PC-3 (cell line): ENCODE measurements at regions not wholly inside any gene's neighbourhood (a gene's known extent, or its start where the extent isn't known, plus 50 kb on each side); places are given as distances from the start of the nearest gene placed in this dataset.

ENCODE experiments used
- ATAC-seq: fragments of 200-7000 bp; cut with Tn5 transposase; 2 replicates; pipeline ENCODE4 v1.9.1; 2020; ENCODE audit warnings: mild to moderate bottlenecking, moderate library complexity
- BruUV-seq: library from RNA; stranded (reverse); fragments of 400-500 nt; replicated peaks from 2 replicates; lab custom pipeline; 2021; lab: Mats Ljungman, UMichigan
- CTCF ChIA-PET: fragments of 300-600 bp; sonication (Branson Sonifier 250); formaldehyde crosslinking; loops from one replicate; lab custom pipeline; 2022; ENCODE audit warnings: antibody characterized with exemption; lab: Charles Lee
- POLR2A ChIA-PET: fragments of 300-600 bp; sonication (Branson Sonifier 250); formaldehyde crosslinking; loops from one replicate; lab custom pipeline; 2022; ENCODE audit warnings: antibody characterized with exemption; ENCODE audit not compliant: unreplicated experiment; lab: Charles Lee
- DNase-seq: peaks from one replicate; pipeline ENCODE4 v3.0.0-alpha.2; 2015
- H2AFZ ChIP-seq: fragments of 300-600 bp; sonication (generic); 2 replicates; pipeline ENCODE4 v1.6.0; 2016; ENCODE audit warnings: antibody characterized with exemption, low read length
- H3F3A ChIP-seq: fragments of 300-600 bp; sonication (generic); one replicate; pipeline ENCODE4 v1.6.0; 2017; ENCODE audit warnings: antibody characterized with exemption, low read length, control low read depth, mild to moderate bottlenecking; ENCODE audit not compliant: unreplicated experiment
- H3K27ac ChIP-seq: fragments of 300-600 bp; sonication (generic); 2 replicates; pipeline ENCODE4 v1.5.1; 2016; ENCODE audit warnings: mild to moderate bottlenecking, low read length
- H3K27me3 ChIP-seq: fragments of 300-600 bp; sonication (generic); 2 replicates; pipeline ENCODE4 v1.6.1; 2016; ENCODE audit warnings: low read length, mixed read lengths
- H3K36me3 ChIP-seq: fragments of 300-600 bp; sonication (generic); 2 replicates; pipeline ENCODE4 v1.6.1; 2016; ENCODE audit warnings: low read depth, mixed run types, low read length, mixed read lengths
- H3K4me1 ChIP-seq: fragments of 300-600 bp; sonication (generic); 2 replicates; pipeline ENCODE4 v1.5.1; 2016; ENCODE audit warnings: low read length; ENCODE audit not compliant: insufficient read depth
- H3K4me2 ChIP-seq: fragments of 300-600 bp; sonication (generic); 2 replicates; pipeline ENCODE4 v1.6.0; 2016; ENCODE audit warnings: low read length
- H3K4me3 ChIP-seq: fragments of 300-600 bp; sonication (generic); 2 replicates; pipeline ENCODE4 v1.5.1; 2016; ENCODE audit warnings: mild to moderate bottlenecking, low read length, mixed read lengths
- H3K79me2 ChIP-seq: fragments of 300-600 bp; sonication (generic); 2 replicates; pipeline ENCODE4 v1.6.1; 2017; ENCODE audit warnings: low read length, mixed read lengths
- H3K9ac ChIP-seq: fragments of 300-600 bp; sonication (generic); 2 replicates; pipeline ENCODE4 v1.6.0; 2016; ENCODE audit warnings: mild to moderate bottlenecking, low read length
- H3K9me2 ChIP-seq: fragments of 300-600 bp; sonication (generic); replicated peaks from 2 replicates; pipeline ENCODE4 v1.6.1; 2016; ENCODE audit warnings: mixed run types, low read length, mixed read lengths
- H3K9me3 ChIP-seq: fragments of 300-600 bp; sonication (generic); 2 replicates; pipeline ENCODE4 v1.6.1; 2016; ENCODE audit warnings: low read length, mixed read lengths
- H4K20me1 ChIP-seq: fragments of 300-600 bp; sonication (generic); 2 replicates; pipeline ENCODE4 v1.6.1; 2016; ENCODE audit warnings: low read length, mixed read lengths
- CTCF ChIP-seq: fragments of 300-600 bp; sonication (generic); conservative IDR thresholded peaks from 2 replicates; pipeline ENCODE4 v1.5.1; 2017; ENCODE audit warnings: antibody characterized with exemption, low read depth, mild to moderate bottlenecking, low read length
- EZH2 ChIP-seq: fragments of 300-600 bp; sonication (generic); IDR thresholded peaks from one replicate; pipeline ENCODE4 v1.6.1; 2017; ENCODE audit warnings: antibody characterized with exemption, mild to moderate bottlenecking, low read length; ENCODE audit not compliant: unreplicated experiment
- EZH2phosphoT487 ChIP-seq: fragments of 300-600 bp; sonication (generic); IDR thresholded peaks from 2 replicates; pipeline ENCODE4 v1.6.1; 2018; ENCODE audit warnings: mild to moderate bottlenecking, antibody characterized with exemption, low read length, borderline replicate concordance
- intact Hi-C: fragments of 100-400 bp; cut with micrococcal nuclease; formaldehyde crosslinking; loops from 2 replicates; pipeline ENCODE4 v1.9.0; 2023

- intact Hi-C loops, result no loop called here
- Histone ChIP-seq H3K4me2 (no peak overlapping the region), H3K9ac (no peak overlapping the region), H3F3A (no peaks in the 10 kb centered on the region), H3K9me3 (no peaks in the 10 kb centered on the region), H4K20me1 (no peaks in the 10 kb centered on the region), H2AFZ (no peak overlapping the region), H3K4me1 (no peaks in the 10 kb centered on the region), H3K36me3 (no peaks in the 10 kb centered on the region), H3K9me2 (no peaks in the 10 kb centered on the region), H3K27me3 (0 out of 2 replicates have a peak, but pooled peaks cover 4% of the 10 kb centered on the region), H3K4me3 (no peak overlapping the region), H3K79me2 (no peaks in the 10 kb centered on the region), H3K27ac (no peak overlapping the region)
- ChIA-PET CTCF (no interaction called here), POLR2A (no interaction called here)
- TF ChIP-seq EZH2phosphoT487 (no peak), CTCF (no peak)
- ATAC-seq (no peak), DNase-seq (no peak)
- no TSS peak for BruUV-seq
Measured at GRCh38 chr22:27217154-27217553, 559.8 kb downstream of the MIAT start.

DNA sequence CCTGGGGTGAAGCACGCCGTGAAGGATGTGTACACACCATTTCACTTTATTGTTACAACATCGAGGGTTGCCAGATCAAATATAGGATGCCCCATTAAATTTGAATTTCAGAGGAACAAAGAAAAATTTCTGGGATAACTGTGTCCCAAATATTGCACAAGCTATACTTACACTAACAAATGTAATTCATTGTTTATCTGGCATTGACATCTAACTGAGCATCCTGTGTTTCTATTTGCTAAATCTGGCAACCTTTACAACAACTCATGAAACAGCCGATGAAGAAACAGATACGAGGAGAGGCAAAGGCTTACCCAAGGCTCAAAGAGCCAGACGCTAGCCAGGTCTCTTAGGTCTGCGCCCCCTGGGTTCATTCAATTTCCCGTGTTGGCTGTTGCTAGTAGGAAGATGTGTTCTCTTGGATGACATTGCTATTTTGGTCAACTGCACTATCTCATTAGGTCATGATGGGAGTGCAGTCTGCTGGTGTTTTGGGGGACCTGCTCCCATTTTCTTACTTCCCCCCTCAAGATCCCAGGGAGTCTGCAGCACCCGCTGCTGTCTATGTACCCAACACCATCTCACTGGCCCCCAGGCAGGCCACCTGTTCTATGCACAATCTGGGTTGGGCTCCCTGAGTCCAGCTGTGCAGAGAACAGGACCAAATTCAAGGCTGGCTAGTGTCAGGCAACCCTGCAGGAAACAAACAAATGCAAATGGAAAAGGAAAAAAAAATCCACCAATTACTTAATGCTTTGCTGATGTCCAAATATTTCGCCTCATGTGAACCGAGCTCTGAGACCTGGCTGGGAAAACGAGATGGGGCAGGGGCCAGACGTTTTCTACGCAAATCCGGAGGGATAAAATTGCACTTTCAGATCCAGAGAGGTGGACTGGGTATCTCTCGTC is 560.9 kb downstream of the MIAT start:
- Histone ChIP-seq H3K9me2 (no peaks in the 10 kb centered on the region), H3K9ac (no peak overlapping the region), H3K79me2 (no peaks in the 10 kb centered on the region), H3K4me2 (no peak overlapping the region), H3K4me3 (no peak overlapping the region), H4K20me1 (no peaks in the 10 kb centered on the region), H3K4me1 (no peaks in the 10 kb centered on the region), H3K27me3 (no peaks in the 10 kb centered on the region), H3F3A (no peaks in the 10 kb centered on the region), H3K9me3 (no peaks in the 10 kb centered on the region), H3K36me3 (no peaks in the 10 kb centered on the region), H2AFZ (no peak overlapping the region), H3K27ac (no peak overlapping the region)
- ChIA-PET CTCF (no interaction called here), POLR2A (no interaction called here)
- intact Hi-C loops, result no loop called here
- ATAC-seq (no peak), DNase-seq (no peak)
- TF ChIP-seq EZH2, result no peak
- no peak for TF ChIP-seq CTCF
- no peak for TF ChIP-seq EZH2phosphoT487
- no TSS peak for BruUV-seq

DNA sequence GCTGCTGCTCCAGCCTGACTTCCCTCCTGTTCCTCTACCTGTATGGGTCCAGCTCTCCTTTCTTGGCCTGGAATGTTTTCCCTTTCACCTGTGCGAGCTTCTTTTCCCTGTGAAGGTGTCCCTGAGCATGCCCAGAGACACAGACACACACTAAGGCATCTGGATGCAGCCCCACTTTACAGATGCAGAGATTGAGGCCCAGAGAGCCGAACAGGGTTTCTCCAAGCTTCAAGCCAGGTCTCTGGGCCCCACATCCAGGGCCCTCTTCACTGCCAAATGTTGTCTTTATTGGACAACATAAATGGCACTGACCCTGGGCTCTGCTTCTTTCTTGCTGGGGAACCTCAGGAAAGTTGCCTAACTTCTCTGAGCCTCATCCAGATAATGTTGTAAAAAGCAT is 561.6 kb downstream of the MIAT start:
- POLR2A ChIA-PET, result no interaction called here
- Histone ChIP-seq H2AFZ (no peak overlapping the region), H3K9ac (no peak overlapping the region), H3K36me3 (no peaks in the 10 kb centered on the region), H3K4me3 (no peak overlapping the region), H3K9me3 (no peaks in the 10 kb centered on the region), H3K4me2 (no peak overlapping the region), H3K27ac (no peak overlapping the region), H3K79me2 (no peaks in the 10 kb centered on the region), H3K9me2 (no peaks in the 10 kb centered on the region), H3F3A (no peaks in the 10 kb centered on the region), H3K27me3 (no peaks in the 10 kb centered on the region), H3K4me1 (no peaks in the 10 kb centered on the region), H4K20me1 (no peaks in the 10 kb centered on the region)
- TF ChIP-seq EZH2 (no peak), EZH2phosphoT487 (no peak), CTCF (no peak)
- BruUV-seq, result no TSS peak
- ATAC-seq (no peak), DNase-seq (no peak)
- CTCF ChIA-PET, result no interaction called here
- intact Hi-C loops, result no loop called here
